ENCODE measurements at regions not wholly inside any gene's neighbourhood (a gene's known extent, or its start where the extent isn't known, plus 50 kb on each side); places are given as distances from the start of the nearest gene placed in this dataset.

DNA sequence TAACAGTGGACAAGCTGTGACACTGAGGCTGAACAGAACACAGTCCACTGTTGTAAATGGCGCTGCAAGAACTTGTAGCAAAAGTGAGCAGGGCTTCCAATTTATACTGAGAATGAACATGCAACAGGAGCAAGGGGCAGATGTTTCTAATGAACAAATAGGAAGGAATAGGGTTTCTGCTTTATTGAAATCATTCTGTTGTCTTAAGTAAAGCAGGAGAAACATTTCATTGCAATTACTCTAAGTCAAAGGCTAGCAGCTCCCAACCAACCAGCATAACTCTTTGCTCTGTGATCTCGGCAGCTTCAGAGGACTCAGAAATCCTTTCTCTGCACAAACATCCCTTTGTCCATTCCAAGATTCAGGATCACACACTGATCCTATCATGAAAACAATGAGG is 236.2 kb upstream of the PRSS58 start:
- no peak overlapping the region for H2AFZ ChIP-seq
- ATAC-seq (no peak), DNase-seq (ENCODE audit: low spot score) (no peak)
- no peak overlapping the region for H3K4me3 ChIP-seq
- Mint-ChIP-seq H3K9me3 (no peaks in the 10 kb centered on the region), H3K4me1 (peaks cover 6% of the 10 kb centered on the region), H3K27ac (no peak overlapping the region), H3K27me3 (ENCODE audit: insufficient read depth, low read depth, poor library complexity) (no peaks in the 10 kb centered on the region), H3K4me3 (no peak overlapping the region), H3K36me3 (ENCODE audit: low read depth) (no peaks in the 10 kb centered on the region)
- H3K27ac ChIP-seq (ENCODE audit: low read depth), result no peak overlapping the region
- H4K20me1 ChIP-seq (replicated peaks; ENCODE audit: insufficient read depth), result no peaks in the 10 kb centered on the region
- H3K36me3 ChIP-seq (ENCODE audit: insufficient read depth), result no peaks in the 10 kb centered on the region
- H3K4me1 ChIP-seq (ENCODE audit: insufficient read depth), result no peaks in the 10 kb centered on the region
- no peaks in the 10 kb centered on the region for H3F3A ChIP-seq (replicated peaks; ENCODE audit: low read depth)
- H3K79me2 ChIP-seq (replicated peaks; ENCODE audit: insufficient read depth), result no peaks in the 10 kb centered on the region
- no peaks in the 10 kb centered on the region for H3K27me3 ChIP-seq (ENCODE audit: insufficient read depth)
- H3K4me2 ChIP-seq, result no peak overlapping the region
- no peaks in the 10 kb centered on the region for H3K9me2 ChIP-seq (ENCODE audit: insufficient read depth)
- TF ChIP-seq JUNB (IDR thresholded peaks at IDR 0.05; ENCODE audit: unreplicated experiment) (no peak), EZH2phosphoT487 (IDR thresholded peaks at IDR 0.05; ENCODE audit: unreplicated experiment) (no peak), STAT1 (IDR thresholded peaks at IDR 0.05; ENCODE audit: unreplicated experiment) (no peak), EZH2 (IDR thresholded peaks at IDR 0.05; ENCODE audit: low read depth, unreplicated experiment) (no peak), CREB1 (CRISPR knock-in tag; IDR thresholded peaks at IDR 0.05; ENCODE audit: low read depth) (no peak)
- TF ChIP-seq, protein P1, sequence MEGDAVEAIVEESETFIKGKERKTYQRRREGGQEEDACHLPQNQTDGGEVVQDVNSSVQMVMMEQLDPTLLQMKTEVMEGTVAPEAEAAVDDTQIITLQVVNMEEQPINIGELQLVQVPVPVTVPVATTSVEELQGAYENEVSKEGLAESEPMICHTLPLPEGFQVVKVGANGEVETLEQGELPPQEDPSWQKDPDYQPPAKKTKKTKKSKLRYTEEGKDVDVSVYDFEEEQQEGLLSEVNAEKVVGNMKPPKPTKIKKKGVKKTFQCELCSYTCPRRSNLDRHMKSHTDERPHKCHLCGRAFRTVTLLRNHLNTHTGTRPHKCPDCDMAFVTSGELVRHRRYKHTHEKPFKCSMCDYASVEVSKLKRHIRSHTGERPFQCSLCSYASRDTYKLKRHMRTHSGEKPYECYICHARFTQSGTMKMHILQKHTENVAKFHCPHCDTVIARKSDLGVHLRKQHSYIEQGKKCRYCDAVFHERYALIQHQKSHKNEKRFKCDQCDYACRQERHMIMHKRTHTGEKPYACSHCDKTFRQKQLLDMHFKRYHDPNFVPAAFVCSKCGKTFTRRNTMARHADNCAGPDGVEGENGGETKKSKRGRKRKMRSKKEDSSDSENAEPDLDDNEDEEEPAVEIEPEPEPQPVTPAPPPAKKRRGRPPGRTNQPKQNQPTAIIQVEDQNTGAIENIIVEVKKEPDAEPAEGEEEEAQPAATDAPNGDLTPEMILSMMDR (conservative IDR thresholded peaks at IDR 0.05; ENCODE audit: low read depth in 2 of 2), result no peak
- TF ChIP-seq, protein P2, sequence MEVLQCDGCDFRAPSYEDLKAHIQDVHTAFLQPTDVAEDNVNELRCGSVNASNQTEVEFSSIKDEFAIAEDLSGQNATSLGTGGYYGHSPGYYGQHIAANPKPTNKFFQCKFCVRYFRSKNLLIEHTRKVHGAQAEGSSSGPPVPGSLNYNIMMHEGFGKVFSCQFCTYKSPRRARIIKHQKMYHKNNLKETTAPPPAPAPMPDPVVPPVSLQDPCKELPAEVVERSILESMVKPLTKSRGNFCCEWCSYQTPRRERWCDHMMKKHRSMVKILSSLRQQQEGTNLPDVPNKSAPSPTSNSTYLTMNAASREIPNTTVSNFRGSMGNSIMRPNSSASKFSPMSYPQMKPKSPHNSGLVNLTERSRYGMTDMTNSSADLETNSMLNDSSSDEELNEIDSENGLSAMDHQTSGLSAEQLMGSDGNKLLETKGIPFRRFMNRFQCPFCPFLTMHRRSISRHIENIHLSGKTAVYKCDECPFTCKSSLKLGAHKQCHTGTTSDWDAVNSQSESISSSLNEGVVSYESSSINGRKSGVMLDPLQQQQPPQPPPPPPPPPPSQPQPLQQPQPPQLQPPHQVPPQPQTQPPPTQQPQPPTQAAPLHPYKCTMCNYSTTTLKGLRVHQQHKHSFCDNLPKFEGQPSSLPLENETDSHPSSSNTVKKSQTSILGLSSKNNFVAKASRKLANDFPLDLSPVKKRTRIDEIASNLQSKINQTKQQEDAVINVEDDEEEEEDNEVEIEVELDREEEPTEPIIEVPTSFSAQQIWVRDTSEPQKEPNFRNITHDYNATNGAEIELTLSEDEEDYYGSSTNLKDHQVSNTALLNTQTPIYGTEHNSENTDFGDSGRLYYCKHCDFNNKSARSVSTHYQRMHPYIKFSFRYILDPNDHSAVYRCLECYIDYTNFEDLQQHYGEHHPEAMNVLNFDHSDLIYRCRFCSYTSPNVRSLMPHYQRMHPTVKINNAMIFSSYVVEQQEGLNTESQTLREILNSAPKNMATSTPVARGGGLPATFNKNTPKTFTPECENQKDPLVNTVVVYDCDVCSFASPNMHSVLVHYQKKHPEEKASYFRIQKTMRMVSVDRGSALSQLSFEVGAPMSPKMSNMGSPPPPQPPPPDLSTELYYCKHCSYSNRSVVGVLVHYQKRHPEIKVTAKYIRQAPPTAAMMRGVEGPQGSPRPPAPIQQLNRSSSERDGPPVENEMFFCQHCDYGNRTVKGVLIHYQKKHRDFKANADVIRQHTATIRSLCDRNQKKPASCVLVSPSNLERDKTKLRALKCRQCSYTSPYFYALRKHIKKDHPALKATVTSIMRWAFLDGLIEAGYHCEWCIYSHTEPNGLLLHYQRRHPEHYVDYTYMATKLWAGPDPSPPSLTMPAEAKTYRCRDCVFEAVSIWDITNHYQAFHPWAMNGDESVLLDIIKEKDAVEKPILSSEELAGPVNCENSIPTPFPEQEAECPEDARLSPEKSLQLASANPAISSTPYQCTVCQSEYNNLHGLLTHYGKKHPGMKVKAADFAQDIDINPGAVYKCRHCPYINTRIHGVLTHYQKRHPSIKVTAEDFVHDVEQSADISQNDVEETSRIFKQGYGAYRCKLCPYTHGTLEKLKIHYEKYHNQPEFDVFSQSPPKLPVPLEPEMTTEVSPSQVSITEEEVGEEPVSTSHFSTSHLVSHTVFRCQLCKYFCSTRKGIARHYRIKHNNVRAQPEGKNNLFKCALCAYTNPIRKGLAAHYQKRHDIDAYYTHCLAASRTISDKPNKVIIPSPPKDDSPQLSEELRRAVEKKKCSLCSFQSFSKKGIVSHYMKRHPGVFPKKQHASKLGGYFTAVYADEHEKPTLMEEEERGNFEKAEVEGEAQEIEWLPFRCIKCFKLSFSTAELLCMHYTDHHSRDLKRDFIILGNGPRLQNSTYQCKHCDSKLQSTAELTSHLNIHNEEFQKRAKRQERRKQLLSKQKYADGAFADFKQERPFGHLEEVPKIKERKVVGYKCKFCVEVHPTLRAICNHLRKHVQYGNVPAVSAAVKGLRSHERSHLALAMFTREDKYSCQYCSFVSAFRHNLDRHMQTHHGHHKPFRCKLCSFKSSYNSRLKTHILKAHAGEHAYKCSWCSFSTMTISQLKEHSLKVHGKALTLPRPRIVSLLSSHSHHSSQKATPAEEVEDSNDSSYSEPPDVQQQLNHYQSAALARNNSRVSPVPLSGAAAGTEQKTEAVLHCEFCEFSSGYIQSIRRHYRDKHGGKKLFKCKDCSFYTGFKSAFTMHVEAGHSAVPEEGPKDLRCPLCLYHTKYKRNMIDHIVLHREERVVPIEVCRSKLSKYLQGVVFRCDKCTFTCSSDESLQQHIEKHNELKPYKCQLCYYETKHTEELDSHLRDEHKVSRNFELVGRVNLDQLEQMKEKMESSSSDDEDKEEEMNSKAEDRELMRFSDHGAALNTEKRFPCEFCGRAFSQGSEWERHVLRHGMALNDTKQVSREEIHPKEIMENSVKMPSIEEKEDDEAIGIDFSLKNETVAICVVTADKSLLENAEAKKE (CRISPR knock-in tag; IDR thresholded peaks at IDR 0.05), result no peak

All from GM23338 (cell line).